GM19043 (cell line): ENCODE measurements at regions not wholly inside any gene's neighbourhood (a gene's known extent, or its start where the extent isn't known, plus 50 kb on each side); places are given as distances from the start of the nearest gene placed in this dataset.

Source experiments
- ATAC-seq: cut with Tn5 transposase; IDR thresholded peaks from one replicate; pipeline ENCODE4 v1.9.1; 2021; ENCODE audit warnings: low read depth; ENCODE audit not compliant: unreplicated experiment

GRCh38 chrX:39603230-39603629 lies 494.5 kb downstream of the BCOR start:
- no peak for ATAC-seq

GRCh38 chrX:39605183-39605582 lies 492.6 kb downstream of the BCOR start:
- no peak for ATAC-seq

GRCh38 chrX:39605866-39606265 lies 491.9 kb downstream of the BCOR start:
- no peak for ATAC-seq

- ATAC-seq = no peak
Measured at GRCh38 chrX:39609941-39610340, 487.8 kb downstream of the BCOR start.

- ATAC-seq = no peak
Measured at GRCh38 chrX:39611468-39611867, 486.3 kb downstream of the BCOR start.

- ATAC-seq = no peak
Measured at GRCh38 chrX:39613482-39613995, 484.2 kb downstream of the BCOR start.

- no peak for ATAC-seq
Measured at GRCh38 chrX:39613997-39614679, 483.6 kb downstream of the BCOR start.

GRCh38 chrX:39614680-39614998 lies 483.1 kb downstream of the BCOR start:
- no peak for ATAC-seq

GRCh38 chrX:39616098-39616729 lies 481.5 kb downstream of the BCOR start:
- no peak for ATAC-seq

GRCh38 chrX:39616731-39617130 lies 481.0 kb downstream of the BCOR start:
- no peak for ATAC-seq

- no peak for ATAC-seq
Measured at GRCh38 chrX:39618178-39618577, 479.6 kb downstream of the BCOR start.

- no peak for ATAC-seq
Measured at GRCh38 chrX:39619182-39620009, 478.4 kb downstream of the BCOR start.

GRCh38 chrX:39624166-39624565 lies 473.6 kb downstream of the BCOR start:
- ATAC-seq = no peak

- ATAC-seq = no peak
Measured at GRCh38 chrX:39625810-39626209, 471.9 kb downstream of the BCOR start.

- no peak for ATAC-seq
Measured at GRCh38 chrX:39626749-39627148, 471.0 kb downstream of the BCOR start.

GRCh38 chrX:39627257-39627656 lies 470.5 kb downstream of the BCOR start:
- ATAC-seq = no peak

GRCh38 chrX:39629001-39629400 lies 468.8 kb downstream of the BCOR start:
- no peak for ATAC-seq

GRCh38 chrX:39630344-39630743 lies 467.4 kb downstream of the BCOR start:
- no peak for ATAC-seq

- ATAC-seq = no peak
Measured at GRCh38 chrX:39631276-39632229, 466.2 kb downstream of the BCOR start.

- no peak for ATAC-seq
Measured at GRCh38 chrX:39633293-39633692, 464.5 kb downstream of the BCOR start.
